Cerebellar cortex (tissue), 1 donor: ENCODE measurements at regions not wholly inside any gene's neighbourhood (a gene's known extent, or its start where the extent isn't known, plus 50 kb on each side); places are given as distances from the start of the nearest gene placed in this dataset.
"Not testable (repeated sequence)": the region's sequence is repeated elsewhere in the genome, so short reads cannot be mapped to it uniquely, and the experiment has no call there.

Experiments used
- DNase-seq: peaks from one replicate; pipeline ENCODE4 v3.0.0-alpha.2; 2015; ENCODE audit warnings: low spot score

DNA sequence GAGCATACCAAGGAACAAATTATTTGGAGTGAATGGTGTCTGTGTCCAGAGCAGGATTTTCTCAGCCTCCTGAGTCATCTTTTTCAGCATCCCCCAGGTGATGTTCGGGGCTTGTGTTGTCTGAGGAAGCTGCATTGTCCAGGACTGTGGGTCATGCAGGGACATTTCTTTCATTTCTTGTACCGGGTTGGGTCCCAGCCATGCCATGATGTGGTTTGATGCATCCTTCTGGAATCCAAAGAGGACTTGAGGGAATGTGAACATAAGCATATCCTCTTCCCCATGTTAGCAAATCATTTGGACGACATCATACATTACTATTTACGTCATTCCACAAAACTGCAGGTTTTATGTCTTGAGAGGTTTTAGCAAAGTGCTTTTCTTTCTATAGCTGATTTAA lies 797.8 kb downstream of the CCDC85A start:
- DNase-seq: no peak

DNA sequence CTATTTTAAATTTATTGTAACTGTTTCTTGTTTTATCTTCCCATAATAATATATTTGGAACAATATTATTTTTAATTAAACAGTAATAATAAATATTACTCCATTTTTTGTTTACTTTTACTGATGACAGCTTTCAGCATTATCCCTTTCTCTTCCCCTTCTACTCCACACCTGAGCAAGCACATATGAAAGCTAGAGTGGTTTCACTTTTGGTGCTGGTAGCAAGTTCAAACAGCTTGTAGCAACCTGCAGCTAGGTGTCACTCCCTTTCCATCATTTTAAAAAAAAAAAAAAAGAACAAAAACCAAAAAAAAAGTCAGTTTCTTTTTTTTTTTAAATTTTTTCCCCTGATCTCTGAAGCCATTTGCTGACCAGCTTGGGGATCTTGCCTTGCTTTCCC lies 801.8 kb downstream of the CCDC85A start:
- DNase-seq: no peak

DNA sequence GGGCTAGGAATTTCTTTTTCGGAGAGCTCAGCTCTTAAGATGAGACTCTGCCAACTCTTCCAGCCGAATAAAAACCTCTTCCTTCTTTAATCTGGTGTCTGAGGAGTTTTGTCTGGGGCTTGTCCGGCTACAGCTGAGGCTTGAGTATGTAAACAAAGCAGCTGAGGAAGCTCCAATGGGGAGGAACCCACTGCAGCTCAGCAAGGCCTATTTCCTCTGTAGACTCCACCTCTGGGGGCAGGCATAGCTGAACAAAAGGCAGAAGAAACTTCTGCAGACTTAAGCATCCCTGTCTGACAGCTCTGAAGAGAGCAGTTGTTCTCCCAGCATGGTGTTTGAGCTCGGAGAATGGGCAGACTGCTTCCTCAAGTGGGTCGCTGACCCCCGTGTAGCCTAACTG lies 838.7 kb downstream of the CCDC85A start:
- DNase-seq: no peak

DNA sequence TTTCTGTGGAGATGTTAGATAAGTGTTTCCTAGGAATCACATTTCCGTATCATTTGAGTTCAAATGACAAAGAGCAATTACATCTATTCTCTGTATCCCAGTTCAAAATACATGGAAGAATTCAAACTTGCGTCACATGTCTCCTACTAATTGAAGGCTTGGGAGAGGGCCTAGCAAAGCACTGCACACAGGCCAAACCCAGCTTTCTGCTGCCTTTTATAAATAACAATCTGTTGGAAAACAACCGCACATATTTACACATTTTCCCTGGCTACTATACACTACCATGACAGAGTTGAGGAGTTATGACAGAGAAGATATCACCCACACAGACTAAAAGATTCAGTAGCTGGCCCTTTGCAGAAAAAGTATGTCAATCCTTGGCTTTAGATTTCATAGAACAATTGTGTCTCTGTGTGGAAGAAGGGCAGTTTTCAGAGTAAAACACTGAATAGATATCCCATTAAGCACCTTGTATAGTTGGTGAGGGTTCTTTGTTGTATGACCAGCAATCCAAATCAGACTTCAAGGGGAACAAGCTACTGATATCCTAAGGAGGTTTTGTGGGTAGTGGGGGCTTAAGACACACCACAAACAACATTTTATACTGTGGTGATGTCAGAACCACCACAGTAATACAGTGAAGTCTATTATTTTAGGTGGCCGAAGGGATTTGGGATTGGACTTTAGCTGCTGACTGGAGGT lies 861.3 kb downstream of the CCDC85A start:
- no peak for DNase-seq

- no peak for DNase-seq
These were observed 865.5 kb downstream of the CCDC85A start for GRCh38 chr2:57049273-57049672.

DNA sequence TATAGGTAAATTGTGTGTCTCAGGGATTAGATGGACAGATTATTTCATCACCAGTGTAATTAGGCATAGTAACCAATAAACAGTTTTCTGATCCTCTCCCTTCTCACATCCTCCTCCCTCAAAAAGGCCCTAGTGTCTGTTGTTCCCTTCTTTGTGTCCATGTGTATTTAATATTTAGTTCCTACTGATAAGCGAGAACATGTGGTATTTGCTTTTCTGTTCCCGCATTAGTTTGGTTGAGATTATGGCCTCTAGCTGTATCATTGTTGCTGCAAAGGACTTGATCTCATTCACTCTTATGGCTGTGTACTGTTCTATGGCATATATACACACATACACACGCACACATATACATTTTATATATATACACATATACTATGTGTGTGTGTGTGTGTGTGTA lies 866.2 kb downstream of the CCDC85A start:
- DNase-seq: no peak

GRCh38 chr2:57066301-57066700 lies 882.5 kb downstream of the CCDC85A start:
- not testable (repeated sequence) for DNase-seq

GRCh38 chr2:57075226-57075625 lies 891.4 kb downstream of the CCDC85A start:
- DNase-seq: no peak

GRCh38 chr2:57080035-57080434 lies 896.2 kb downstream of the CCDC85A start:
- DNase-seq: no peak

GRCh38 chr2:57084697-57085281 lies 901.0 kb downstream of the CCDC85A start:
- DNase-seq: no peak

DNA sequence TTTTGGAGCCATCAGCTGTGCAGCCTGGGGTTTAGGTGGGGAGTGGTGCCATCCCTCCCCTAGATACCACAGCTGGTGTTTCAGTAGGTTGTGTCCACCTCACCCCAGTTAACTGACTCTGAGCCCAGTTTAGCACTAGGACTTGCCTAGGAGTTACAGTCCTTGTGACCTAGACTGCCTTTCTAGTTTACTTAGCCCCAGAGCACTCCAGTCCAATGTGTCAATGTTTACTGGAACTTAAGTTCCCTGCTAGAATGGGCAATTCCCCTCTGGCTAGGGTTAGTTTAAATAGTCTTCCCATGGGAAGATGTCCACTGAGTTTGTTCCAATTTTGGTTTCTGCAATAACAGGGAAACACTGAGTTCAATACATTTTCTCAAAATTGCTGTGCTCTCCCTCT lies 909.2 kb downstream of the CCDC85A start:
- no peak for DNase-seq

DNA sequence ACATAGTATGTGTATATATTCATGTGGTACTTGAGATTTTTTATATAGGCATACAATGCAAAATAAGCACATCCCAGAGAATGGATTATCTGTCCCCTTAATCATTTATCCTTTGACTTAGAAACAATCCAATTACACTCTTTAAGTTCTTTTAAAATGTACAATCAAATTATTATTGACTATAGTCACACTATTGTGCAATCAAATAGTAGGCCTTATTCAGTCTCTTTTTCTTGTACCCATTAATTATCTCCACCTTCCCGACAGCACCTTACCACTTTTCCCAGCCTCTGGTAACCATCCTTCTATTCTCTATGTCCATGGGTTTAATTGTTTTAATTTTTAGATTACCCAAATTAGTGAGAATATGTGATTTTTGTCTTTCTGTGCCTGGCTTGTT lies 914.1 kb downstream of the CCDC85A start:
- no peak for DNase-seq

DNA sequence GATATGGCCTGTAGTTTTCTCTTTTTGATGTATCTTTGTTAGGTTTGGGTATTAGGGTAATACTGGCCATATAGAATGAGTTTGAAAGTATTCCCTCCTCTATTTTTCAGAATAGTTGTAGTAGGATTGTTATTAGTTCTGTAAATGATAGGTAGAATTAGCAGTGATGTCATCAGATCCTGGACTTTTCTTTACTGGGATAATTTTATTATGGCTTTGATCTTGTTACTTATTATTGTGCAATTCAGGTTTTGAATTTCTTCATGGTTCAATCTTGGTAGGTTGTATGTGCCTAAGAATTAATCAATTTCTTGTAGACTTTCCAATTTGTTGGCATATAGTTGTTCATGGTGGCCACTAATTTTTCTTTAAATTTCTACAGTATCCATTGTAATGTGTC lies 916.6 kb downstream of the CCDC85A start:
- DNase-seq: no peak

GRCh38 chr2:57105694-57106093 lies 921.9 kb downstream of the CCDC85A start:
- DNase-seq: no peak

DNA sequence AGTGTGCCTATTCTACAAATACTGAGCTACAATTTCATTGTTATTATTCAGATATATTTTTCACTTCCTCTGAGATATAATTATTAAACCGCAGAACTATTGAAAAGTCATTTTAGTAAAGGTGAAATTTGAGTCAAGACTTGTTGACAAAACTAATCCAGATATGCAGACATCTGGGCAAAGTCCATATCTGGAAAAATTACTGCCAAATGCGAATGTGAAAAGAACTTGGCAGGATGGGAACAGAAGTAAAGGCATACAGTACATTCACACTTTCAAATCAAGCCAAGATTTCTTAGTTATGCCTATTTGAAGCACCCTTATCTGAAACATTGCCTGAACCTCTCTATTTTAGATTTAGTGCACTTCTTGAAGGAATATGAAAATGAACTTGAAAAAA lies 923.6 kb downstream of the CCDC85A start:
- no peak for DNase-seq

- DNase-seq: no peak
These were observed 927.7 kb downstream of the CCDC85A start for GRCh38 chr2:57111531-57111930.

- no peak for DNase-seq
These were observed 927.5 kb upstream of the VRK2 start for GRCh38 chr2:57119141-57119540.

DNA sequence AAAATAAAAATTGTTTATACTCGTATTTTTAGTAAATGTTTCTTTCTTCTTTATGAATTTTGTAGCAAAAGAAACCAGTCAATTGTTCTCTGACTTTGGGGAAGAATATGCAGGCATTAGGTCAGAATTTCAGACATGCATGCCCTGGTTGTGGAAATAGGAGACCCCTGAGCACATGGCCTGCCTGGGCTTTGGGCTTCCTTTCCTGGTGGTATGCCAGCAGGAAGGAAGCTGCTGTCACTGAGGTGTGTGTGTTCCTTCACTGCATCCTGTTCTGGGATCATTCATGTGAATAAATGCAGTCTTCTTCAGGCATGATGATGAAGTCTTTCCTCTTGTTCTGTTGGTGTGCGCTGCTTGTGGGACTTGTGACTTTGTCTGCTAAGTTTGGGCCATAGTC lies 920.2 kb upstream of the VRK2 start:
- no peak for DNase-seq

- DNase-seq: no peak
These were observed 907.4 kb upstream of the VRK2 start for GRCh38 chr2:57139179-57139578.

DNA sequence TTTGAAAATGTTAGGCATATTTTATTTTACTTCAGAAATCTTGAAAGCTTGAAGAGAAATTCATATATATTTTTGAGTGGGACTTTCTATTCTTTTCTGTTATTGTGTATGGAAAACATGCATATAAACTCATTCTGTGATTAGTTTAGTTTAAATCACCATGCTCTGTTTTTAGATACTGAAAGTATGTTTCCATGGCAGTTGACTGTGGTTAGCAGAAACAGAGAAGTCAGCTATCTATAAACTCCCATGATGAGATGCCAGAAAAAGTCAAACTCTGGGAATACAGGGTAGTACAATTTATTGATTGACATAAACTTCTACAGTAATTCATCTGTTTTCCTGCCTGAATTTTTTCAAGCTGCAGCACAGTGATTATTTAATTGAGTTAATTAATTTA lies 905.3 kb upstream of the VRK2 start:
- no peak for DNase-seq

DNA sequence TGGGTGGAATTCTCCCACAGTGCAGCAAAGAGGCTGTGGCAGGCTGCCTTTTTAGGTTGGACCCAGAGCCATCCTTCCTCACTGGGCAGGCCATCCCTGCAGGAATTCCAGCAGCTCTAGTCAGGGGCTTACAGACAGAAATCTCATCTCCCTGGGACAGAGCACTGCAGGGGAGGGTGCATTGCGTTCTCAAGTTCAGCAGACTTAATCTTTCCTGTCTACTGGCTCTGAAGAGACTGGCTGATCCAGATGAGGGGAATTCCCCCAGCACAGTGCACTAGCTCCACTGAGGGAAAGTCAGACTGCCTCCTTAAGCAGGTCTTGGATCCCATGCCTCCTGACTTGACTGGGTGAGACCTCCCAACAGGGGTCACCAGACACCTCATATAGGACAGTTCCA lies 899.7 kb upstream of the VRK2 start:
- no peak for DNase-seq

- no peak for DNase-seq
These were observed 890.2 kb upstream of the VRK2 start for GRCh38 chr2:57156231-57156924.

- no peak for DNase-seq
These were observed 885.6 kb upstream of the VRK2 start for GRCh38 chr2:57160976-57161375.

- no peak for DNase-seq
These were observed 869.4 kb upstream of the VRK2 start for GRCh38 chr2:57177176-57177575.
